ENCODE measurements at regions not wholly inside any gene's neighbourhood (a gene's known extent, or its start where the extent isn't known, plus 50 kb on each side); places are given as distances from the start of the nearest gene placed in this dataset.

- no peak for DNase-seq
These were observed 188.9 kb downstream of the CXCL12 start for GRCh38 chr10:44196008-44196320.

- DNase-seq: no peak
These were observed 189.5 kb downstream of the CXCL12 start for GRCh38 chr10:44195112-44196007.

- DNase-seq: no peak
These were observed 190.5 kb downstream of the CXCL12 start for GRCh38 chr10:44194435-44194834.

GRCh38 chr10:44193567-44194220, 191.2 kb downstream of the CXCL12 start:
- DNase-seq: no peak

- DNase-seq: no peak
These were observed 191.7 kb downstream of the CXCL12 start for GRCh38 chr10:44193166-44193565.

- no peak for DNase-seq
These were observed 192.5 kb downstream of the CXCL12 start for GRCh38 chr10:44192435-44192834.

- no peak for DNase-seq
These were observed 194.4 kb downstream of the CXCL12 start for GRCh38 chr10:44190541-44190940.

GRCh38 chr10:44186821-44187220, 198.1 kb downstream of the CXCL12 start:
- DNase-seq: no peak

- no peak for DNase-seq
These were observed 198.7 kb downstream of the CXCL12 start for GRCh38 chr10:44186150-44186549.

- no peak for DNase-seq
These were observed 199.6 kb downstream of the CXCL12 start for GRCh38 chr10:44185315-44185666.

- no peak for DNase-seq
These were observed 200.1 kb downstream of the CXCL12 start for GRCh38 chr10:44184633-44185314.

GRCh38 chr10:44183667-44184632, 200.9 kb downstream of the CXCL12 start:
- DNase-seq: no peak

GRCh38 chr10:44182909-44183308, 202.0 kb downstream of the CXCL12 start:
- DNase-seq: no peak

- DNase-seq: no peak
These were observed 204.4 kb downstream of the CXCL12 start for GRCh38 chr10:44180321-44181168.

GRCh38 chr10:44178856-44179255, 206.0 kb downstream of the CXCL12 start:
- DNase-seq: no peak

- no peak for DNase-seq
These were observed 206.6 kb downstream of the CXCL12 start for GRCh38 chr10:44178281-44178680.

GRCh38 chr10:44177610-44178009, 207.3 kb downstream of the CXCL12 start:
- DNase-seq: no peak

GRCh38 chr10:44176311-44176710, 208.6 kb downstream of the CXCL12 start:
- no peak for DNase-seq

- DNase-seq: no peak
These were observed 211.3 kb downstream of the CXCL12 start for GRCh38 chr10:44173608-44173894.

- no peak for DNase-seq
These were observed 211.9 kb downstream of the CXCL12 start for GRCh38 chr10:44172883-44173607.

- DNase-seq: no peak
These were observed 213.1 kb downstream of the CXCL12 start for GRCh38 chr10:44171765-44172164.

All from NCI-H2029 treated with DMSO at 0.1 percent for 48 hours (cell line).